ENCODE measurements at regions not wholly inside any gene's neighbourhood (a gene's known extent, or its start where the extent isn't known, plus 50 kb on each side); places are given as distances from the start of the nearest gene placed in this dataset.

GRCh38 chr5:18067615-18068014 lies 433.4 kb downstream of the TAF11L14 start:
- H3K4me3 ChIP-seq (ENCODE audit: control insufficient read depth in 1 of 2, extremely low read depth in 1 of 2, low read length in 1 of 2), result no peak overlapping the region
- Mint-ChIP-seq H3K27ac (no peak overlapping the region), H3K4me3 (no peak overlapping the region), H3K4me1 (no peaks in the 10 kb centered on the region), H3K36me3 (no peaks in the 10 kb centered on the region), H3K9me3 (peaks cover 7 to 21% (median 9%) of the 10 kb centered on the region in 3 donors), H3K27me3 (no peaks in the 10 kb centered on the region)
- ATAC-seq (replicated peaks in 1 of 4) (no peak), DNase-seq (no peak)
- CTCF ChIA-PET, result no interaction called here
- POLR2A ChIA-PET, result no interaction called here
- no peak overlapping the region for H3K27ac ChIP-seq (ENCODE audit: low read length)
- no peaks in the 10 kb centered on the region for H3K4me1 ChIP-seq (ENCODE audit: control insufficient read depth in 1 of 2, extremely low read depth in 1 of 2, insufficient read depth in 2 of 2, low read length in 2 of 2)
- H3K36me3 ChIP-seq (ENCODE audit: control insufficient read depth in 2 of 2, extremely low read depth in 1 of 2, insufficient read depth in 1 of 2, low read length in 1 of 2), result no peaks in the 10 kb centered on the region
- 52% methylated on average over 2 of the region's 2 CpGs for WGBS (ENCODE audit: insufficient coverage)
- H3K9me3 ChIP-seq, result no peaks in the 10 kb centered on the region
- H3K27me3 ChIP-seq (replicated peaks in 1 of 2; ENCODE audit: control insufficient read depth in 2 of 2, extremely low read depth in 1 of 2, insufficient read depth in 2 of 2, low read length in 1 of 2), result no peaks in the 10 kb centered on the region

GRCh38 chr5:18068826-18069225 lies 434.6 kb downstream of the TAF11L14 start:
- H3K36me3 Mint-ChIP-seq, result no peaks in the 10 kb centered on the region
- no peaks in the 10 kb centered on the region for H3K27me3 ChIP-seq (replicated peaks in 1 of 2; ENCODE audit: control insufficient read depth in 2 of 2, extremely low read depth in 1 of 2, insufficient read depth in 2 of 2, low read length in 1 of 2)
- H3K4me1 ChIP-seq (ENCODE audit: control insufficient read depth in 1 of 2, extremely low read depth in 1 of 2, insufficient read depth in 2 of 2, low read length in 2 of 2), result no peaks in the 10 kb centered on the region
- no peak overlapping the region for H3K27ac Mint-ChIP-seq
- no peak overlapping the region for H3K4me3 Mint-ChIP-seq
- ChIA-PET CTCF (no interaction called here), POLR2A (no interaction called here)
- H3K9me3 ChIP-seq, result no peaks in the 10 kb centered on the region
- no peaks in the 10 kb centered on the region for H3K36me3 ChIP-seq (ENCODE audit: control insufficient read depth in 2 of 2, extremely low read depth in 1 of 2, insufficient read depth in 1 of 2, low read length in 1 of 2)
- H3K4me1 Mint-ChIP-seq, result no peaks in the 10 kb centered on the region
- 100% methylated on average over 2 of the region's 5 CpGs for WGBS (ENCODE audit: insufficient coverage)
- no peaks in the 10 kb centered on the region for H3K27me3 Mint-ChIP-seq
- no peak overlapping the region for H3K27ac ChIP-seq (ENCODE audit: low read length)
- H3K9me3 Mint-ChIP-seq, result peaks cover 5 to 23% (median 7%) of the 10 kb centered on the region in 3 donors
- H3K4me3 ChIP-seq (ENCODE audit: control insufficient read depth in 1 of 2, extremely low read depth in 1 of 2, low read length in 1 of 2), result no peak overlapping the region
- DNase-seq, result no peak
- ATAC-seq (replicated peaks in 1 of 4), result no peak

- peaks cover 7 to 23% (median 10%) of the 10 kb centered on the region in 3 donors for H3K9me3 Mint-ChIP-seq
- Histone ChIP-seq H3K9me3 (no peaks in the 10 kb centered on the region), H3K27me3 (replicated peaks in 1 of 2; ENCODE audit: control insufficient read depth in 2 of 2, extremely low read depth in 1 of 2, insufficient read depth in 2 of 2, low read length in 1 of 2) (no peaks in the 10 kb centered on the region), H3K4me3 (ENCODE audit: control insufficient read depth in 1 of 2, extremely low read depth in 1 of 2, low read length in 1 of 2) (no peak overlapping the region), H3K27ac (ENCODE audit: low read length) (no peak overlapping the region), H3K4me1 (ENCODE audit: control insufficient read depth in 1 of 2, extremely low read depth in 1 of 2, insufficient read depth in 2 of 2, low read length in 2 of 2) (no peaks in the 10 kb centered on the region), H3K36me3 (ENCODE audit: control insufficient read depth in 2 of 2, extremely low read depth in 1 of 2, insufficient read depth in 1 of 2, low read length in 1 of 2) (no peaks in the 10 kb centered on the region)
- H3K27ac Mint-ChIP-seq, result no peak overlapping the region
- WGBS (ENCODE audit: insufficient coverage), result no CpG with 5 or more reads among the region's 2 CpGs
- ChIA-PET POLR2A (interaction anchor here in 1 of 2 donors (0.6 kb wide), 1 partner anchor 37 kb away, joined by 4 read pairs; no protein-coding TSS in a partner anchor), CTCF (no interaction called here)
- ATAC-seq (replicated peaks in 1 of 4), result no peak
- no peaks in the 10 kb centered on the region for H3K4me1 Mint-ChIP-seq
- no peak overlapping the region for H3K4me3 Mint-ChIP-seq
- H3K27me3 Mint-ChIP-seq, result no peaks in the 10 kb centered on the region
- no peaks in the 10 kb centered on the region for H3K36me3 Mint-ChIP-seq
- no peak for DNase-seq
Measured at GRCh38 chr5:18069790-18070189, 435.5 kb downstream of the TAF11L14 start.

DNA sequence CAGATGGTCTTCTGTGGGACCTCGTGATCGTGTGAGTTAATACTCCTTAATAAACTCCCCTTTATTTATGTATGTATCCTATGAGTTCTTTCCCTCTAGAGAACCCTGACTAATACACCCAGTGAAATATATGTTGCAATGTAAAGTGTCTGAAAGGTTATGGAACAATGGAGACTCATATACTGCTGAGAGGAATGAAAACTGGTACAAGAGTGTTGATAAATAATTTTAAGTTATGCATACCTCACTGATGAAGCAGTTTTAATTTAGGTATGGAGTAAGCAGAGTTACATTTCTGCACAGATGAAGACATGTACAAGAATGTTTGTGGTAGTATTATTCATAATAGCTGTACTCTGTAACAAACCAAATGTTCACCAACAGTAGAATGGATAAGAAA lies 438.3 kb downstream of the TAF11L14 start:
- Histone ChIP-seq H3K4me3 (ENCODE audit: control insufficient read depth in 1 of 2, extremely low read depth in 1 of 2, low read length in 1 of 2) (no peak overlapping the region), H3K9me3 (no peaks in the 10 kb centered on the region), H3K27ac (ENCODE audit: low read length) (no peak overlapping the region), H3K27me3 (replicated peaks in 1 of 2; ENCODE audit: control insufficient read depth in 2 of 2, extremely low read depth in 1 of 2, insufficient read depth in 2 of 2, low read length in 1 of 2) (no peaks in the 10 kb centered on the region), H3K4me1 (ENCODE audit: control insufficient read depth in 1 of 2, extremely low read depth in 1 of 2, insufficient read depth in 2 of 2, low read length in 2 of 2) (no peaks in the 10 kb centered on the region), H3K36me3 (ENCODE audit: control insufficient read depth in 2 of 2, extremely low read depth in 1 of 2, insufficient read depth in 1 of 2, low read length in 1 of 2) (no peaks in the 10 kb centered on the region)
- Mint-ChIP-seq H3K36me3 (no peaks in the 10 kb centered on the region), H3K4me3 (no peak overlapping the region), H3K27me3 (no peaks in the 10 kb centered on the region), H3K4me1 (no peaks in the 10 kb centered on the region), H3K9me3 (peaks cover 4 to 23% (median 13%) of the 10 kb centered on the region in 3 donors), H3K27ac (no peak overlapping the region)
- DNase-seq, result no peak
- no CpG with 5 or more reads among the region's 2 CpGs for WGBS (ENCODE audit: insufficient coverage)
- POLR2A ChIA-PET, result no interaction called here
- CTCF ChIA-PET, result no interaction called here
- no peak for ATAC-seq (replicated peaks in 1 of 4)

- no peak overlapping the region for H3K27ac Mint-ChIP-seq
- ATAC-seq (replicated peaks in 1 of 4) (no peak), DNase-seq (no peak)
- no peaks in the 10 kb centered on the region for H3K36me3 ChIP-seq (ENCODE audit: control insufficient read depth in 2 of 2, extremely low read depth in 1 of 2, insufficient read depth in 1 of 2, low read length in 1 of 2)
- H3K4me3 Mint-ChIP-seq, result no peak overlapping the region
- no peak overlapping the region for H3K27ac ChIP-seq (ENCODE audit: low read length)
- ChIA-PET CTCF (no interaction called here), POLR2A (no interaction called here)
- no peak overlapping the region for H3K4me3 ChIP-seq (ENCODE audit: control insufficient read depth in 1 of 2, extremely low read depth in 1 of 2, low read length in 1 of 2)
- WGBS (ENCODE audit: insufficient coverage), result no CpG with 5 or more reads among the region's 3 CpGs
- H3K9me3 ChIP-seq, result no peaks in the 10 kb centered on the region
- H3K9me3 Mint-ChIP-seq, result peaks cover 8 to 21% (median 16%) of the 10 kb centered on the region in 3 donors
- H3K27me3 ChIP-seq (replicated peaks in 1 of 2; ENCODE audit: control insufficient read depth in 2 of 2, extremely low read depth in 1 of 2, insufficient read depth in 2 of 2, low read length in 1 of 2), result no peaks in the 10 kb centered on the region
- H3K4me1 ChIP-seq (ENCODE audit: control insufficient read depth in 1 of 2, extremely low read depth in 1 of 2, insufficient read depth in 2 of 2, low read length in 2 of 2), result no peaks in the 10 kb centered on the region
- H3K4me1 Mint-ChIP-seq, result no peaks in the 10 kb centered on the region
- no peaks in the 10 kb centered on the region for H3K36me3 Mint-ChIP-seq
- no peaks in the 10 kb centered on the region for H3K27me3 Mint-ChIP-seq
Measured at GRCh38 chr5:18074961-18075360, 440.7 kb downstream of the TAF11L14 start.

DNA sequence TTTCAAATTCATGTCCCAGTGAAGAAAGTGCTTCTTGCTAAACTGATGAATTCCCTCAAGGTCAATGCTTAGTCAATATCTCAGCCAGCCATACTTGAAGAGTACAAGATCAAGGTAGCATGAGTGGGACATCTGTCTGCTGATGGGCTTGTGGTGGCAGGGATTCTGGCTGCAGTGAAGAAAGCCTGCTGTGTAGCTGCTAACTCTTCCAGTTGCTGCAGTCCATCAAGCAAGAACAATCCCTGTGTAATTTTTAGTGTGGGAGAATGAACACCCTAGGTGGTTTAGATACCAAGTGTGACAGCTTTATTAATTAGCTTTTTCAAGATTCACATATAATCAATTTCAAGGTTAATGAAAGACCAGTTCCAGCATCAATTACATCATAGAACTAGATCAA lies 443.9 kb downstream of the TAF11L14 start:
- Mint-ChIP-seq H3K27me3 (no peaks in the 10 kb centered on the region), H3K4me1 (no peaks in the 10 kb centered on the region), H3K36me3 (no peaks in the 10 kb centered on the region), H3K9me3 (peaks cover 15 to 20% (median 18%) of the 10 kb centered on the region in 3 donors), H3K4me3 (no peak overlapping the region), H3K27ac (no peak overlapping the region)
- no peak overlapping the region for H3K27ac ChIP-seq (ENCODE audit: low read length)
- ChIA-PET POLR2A (no interaction called here), CTCF (no interaction called here)
- DNase-seq (no peak), ATAC-seq (replicated peaks in 1 of 4) (no peak)
- no peak overlapping the region for H3K4me3 ChIP-seq (ENCODE audit: control insufficient read depth in 1 of 2, extremely low read depth in 1 of 2, low read length in 1 of 2)
- no peaks in the 10 kb centered on the region for H3K4me1 ChIP-seq (ENCODE audit: control insufficient read depth in 1 of 2, extremely low read depth in 1 of 2, insufficient read depth in 2 of 2, low read length in 2 of 2)
- no peaks in the 10 kb centered on the region for H3K36me3 ChIP-seq (ENCODE audit: control insufficient read depth in 2 of 2, extremely low read depth in 1 of 2, insufficient read depth in 1 of 2, low read length in 1 of 2)
- H3K27me3 ChIP-seq (replicated peaks in 1 of 2; ENCODE audit: control insufficient read depth in 2 of 2, extremely low read depth in 1 of 2, insufficient read depth in 2 of 2, low read length in 1 of 2), result no peaks in the 10 kb centered on the region
- H3K9me3 ChIP-seq, result no peaks in the 10 kb centered on the region

- Histone ChIP-seq H3K9me3 (peaks cover 2% of the 10 kb centered on the region), H3K36me3 (ENCODE audit: control insufficient read depth in 2 of 2, extremely low read depth in 1 of 2, insufficient read depth in 1 of 2, low read length in 1 of 2) (no peaks in the 10 kb centered on the region), H3K4me3 (ENCODE audit: control insufficient read depth in 1 of 2, extremely low read depth in 1 of 2, low read length in 1 of 2) (no peak overlapping the region), H3K27ac (ENCODE audit: low read length) (no peak overlapping the region), H3K4me1 (ENCODE audit: control insufficient read depth in 1 of 2, extremely low read depth in 1 of 2, insufficient read depth in 2 of 2, low read length in 2 of 2) (no peaks in the 10 kb centered on the region), H3K27me3 (replicated peaks in 1 of 2; ENCODE audit: control insufficient read depth in 2 of 2, extremely low read depth in 1 of 2, insufficient read depth in 2 of 2, low read length in 1 of 2) (no peaks in the 10 kb centered on the region)
- DNase-seq (no peak), ATAC-seq (replicated peaks in 1 of 4) (no peak)
- H3K4me1 Mint-ChIP-seq, result no peaks in the 10 kb centered on the region
- ChIA-PET CTCF (no interaction called here), POLR2A (no interaction called here)
- no peaks in the 10 kb centered on the region for H3K27me3 Mint-ChIP-seq
- peaks cover 14 to 26% (median 22%) of the 10 kb centered on the region in 3 donors for H3K9me3 Mint-ChIP-seq
- no peak overlapping the region for H3K4me3 Mint-ChIP-seq
- no peaks in the 10 kb centered on the region for H3K36me3 Mint-ChIP-seq
- 63% methylated on average over 1 of the region's 3 CpGs for WGBS (ENCODE audit: insufficient coverage)
- no peak overlapping the region for H3K27ac Mint-ChIP-seq
Measured at GRCh38 chr5:18079831-18080230, 445.6 kb downstream of the TAF11L14 start.

All from T-cell (primary cell).